SK-N-SH treated with all-trans-retinoic acid at 6 μM for 48 hours (cell line): ENCODE measurements at regions not wholly inside any gene's neighbourhood (a gene's known extent, or its start where the extent isn't known, plus 50 kb on each side); places are given as distances from the start of the nearest gene placed in this dataset.

ENCODE experiments used
- GLIS3 ChIP-seq: fragments of 250-450 bp; sonication (Bioruptor Pico); IDR thresholded peaks from 2 replicates; pipeline ENCODE4 v1.5.0; 2020; ENCODE audit warnings: mild to moderate bottlenecking, moderate library complexity
- PPARA ChIP-seq: fragments of 250-450 bp; sonication (Bioruptor Pico); IDR thresholded peaks from 2 replicates; pipeline ENCODE4 v1.5.0; 2020; ENCODE audit warnings: mild to moderate bottlenecking, borderline replicate concordance
- RARB ChIP-seq: fragments of 250-450 bp; sonication (Bioruptor Pico); IDR thresholded peaks from 2 replicates; pipeline ENCODE4 v1.8.0; 2021; ENCODE audit warnings: mild to moderate bottlenecking, moderate library complexity
- SNAI2 ChIP-seq: fragments of 250-450 bp; sonication (Bioruptor Pico); IDR thresholded peaks from 2 replicates; pipeline ENCODE4 v1.5.0; 2020; ENCODE audit warnings: mild to moderate bottlenecking, moderate library complexity
- TCF4 ChIP-seq: fragments of 250-450 bp; sonication (Bioruptor Pico); IDR thresholded peaks from 2 replicates; pipeline ENCODE4 v1.8.0; 2021; ENCODE audit warnings: mild to moderate bottlenecking, moderate library complexity, borderline replicate concordance
- TOX ChIP-seq: fragments of 250-450 bp; sonication (Bioruptor Pico); IDR thresholded peaks from 2 replicates; pipeline ENCODE4 v1.8.0; 2021; ENCODE audit warnings: mild to moderate bottlenecking, moderate library complexity, borderline replicate concordance
- ZC3H10 ChIP-seq: fragments of 250-450 bp; sonication (Bioruptor Pico); IDR thresholded peaks from 2 replicates; pipeline ENCODE4 v1.5.1; 2021; ENCODE audit warnings: mild to moderate bottlenecking, moderate library complexity
- ZFP3 ChIP-seq: fragments of 250-450 bp; sonication (Bioruptor Pico); IDR thresholded peaks from 2 replicates; pipeline ENCODE4 v1.5.0; 2020; ENCODE audit warnings: mild to moderate bottlenecking, moderate library complexity
- ZNF565 ChIP-seq: fragments of 450-650 bp; formaldehyde crosslinking; conservative IDR thresholded peaks from 2 replicates; pipeline ENCODE4 v1.5.0; 2020; ENCODE audit warnings: low read depth, mild to moderate bottlenecking, moderate library complexity
- TF ChIP-seq, protein P1 (sequence below): fragments of 250-450 bp; sonication (Bioruptor Pico); IDR thresholded peaks from 2 replicates; pipeline ENCODE4 v1.5.1; 2020; ENCODE audit warnings: low read depth, mild to moderate bottlenecking, moderate library complexity
- TF ChIP-seq, protein P2 (sequence below): fragments of 250-450 bp; sonication (Bioruptor Pico); IDR thresholded peaks from 2 replicates; pipeline ENCODE4 v1.8.0; 2020; ENCODE audit warnings: mild to moderate bottlenecking, moderate library complexity, borderline replicate concordance
- TF ChIP-seq, protein P3 (sequence below): fragments of 250-450 bp; sonication (Bioruptor Pico); IDR thresholded peaks from 2 replicates; pipeline ENCODE4 v1.5.0; 2020; ENCODE audit warnings: mild to moderate bottlenecking, moderate library complexity

DNA sequence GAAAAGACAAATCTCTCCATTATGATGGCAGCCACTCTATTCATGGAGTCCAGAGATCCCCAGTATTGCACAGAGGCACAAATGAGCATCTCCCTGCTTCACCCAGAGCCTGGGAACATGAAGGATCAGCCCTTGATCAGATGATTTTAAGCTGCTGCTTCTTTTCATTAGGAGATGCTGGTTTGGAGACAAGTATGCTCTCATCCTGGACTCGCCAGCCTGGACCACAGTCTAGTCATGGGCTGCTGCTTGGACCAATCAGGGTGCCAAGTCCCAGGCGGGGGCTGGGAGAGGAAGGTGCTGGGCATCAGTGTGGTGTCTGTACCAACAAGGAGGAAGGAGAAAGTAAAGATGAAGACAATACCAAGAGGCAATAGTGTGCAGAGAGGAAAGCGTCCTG lies 195.7 kb upstream of the FOXQ1 start:
- TF ChIP-seq, protein P1, sequence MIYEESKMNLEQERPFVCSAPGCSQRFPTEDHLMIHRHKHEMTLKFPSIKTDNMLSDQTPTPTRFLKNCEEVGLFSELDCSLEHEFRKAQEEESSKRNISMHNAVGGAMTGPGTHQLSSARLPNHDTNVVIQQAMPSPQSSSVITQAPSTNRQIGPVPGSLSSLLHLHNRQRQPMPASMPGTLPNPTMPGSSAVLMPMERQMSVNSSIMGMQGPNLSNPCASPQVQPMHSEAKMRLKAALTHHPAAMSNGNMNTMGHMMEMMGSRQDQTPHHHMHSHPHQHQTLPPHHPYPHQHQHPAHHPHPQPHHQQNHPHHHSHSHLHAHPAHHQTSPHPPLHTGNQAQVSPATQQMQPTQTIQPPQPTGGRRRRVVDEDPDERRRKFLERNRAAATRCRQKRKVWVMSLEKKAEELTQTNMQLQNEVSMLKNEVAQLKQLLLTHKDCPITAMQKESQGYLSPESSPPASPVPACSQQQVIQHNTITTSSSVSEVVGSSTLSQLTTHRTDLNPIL (CRISPR knock-in tag): no peak
- TF ChIP-seq, protein P2, sequence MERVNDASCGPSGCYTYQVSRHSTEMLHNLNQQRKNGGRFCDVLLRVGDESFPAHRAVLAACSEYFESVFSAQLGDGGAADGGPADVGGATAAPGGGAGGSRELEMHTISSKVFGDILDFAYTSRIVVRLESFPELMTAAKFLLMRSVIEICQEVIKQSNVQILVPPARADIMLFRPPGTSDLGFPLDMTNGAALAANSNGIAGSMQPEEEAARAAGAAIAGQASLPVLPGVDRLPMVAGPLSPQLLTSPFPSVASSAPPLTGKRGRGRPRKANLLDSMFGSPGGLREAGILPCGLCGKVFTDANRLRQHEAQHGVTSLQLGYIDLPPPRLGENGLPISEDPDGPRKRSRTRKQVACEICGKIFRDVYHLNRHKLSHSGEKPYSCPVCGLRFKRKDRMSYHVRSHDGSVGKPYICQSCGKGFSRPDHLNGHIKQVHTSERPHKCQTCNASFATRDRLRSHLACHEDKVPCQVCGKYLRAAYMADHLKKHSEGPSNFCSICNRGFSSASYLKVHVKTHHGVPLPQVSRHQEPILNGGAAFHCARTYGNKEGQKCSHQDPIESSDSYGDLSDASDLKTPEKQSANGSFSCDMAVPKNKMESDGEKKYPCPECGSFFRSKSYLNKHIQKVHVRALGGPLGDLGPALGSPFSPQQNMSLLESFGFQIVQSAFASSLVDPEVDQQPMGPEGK (CRISPR knock-in tag): no peak
- TF ChIP-seq ZFP3: no peak
- no peak for TF ChIP-seq ZNF565 (CRISPR knock-in tag)
- no peak for TF ChIP-seq ZC3H10 (CRISPR knock-in tag)
- TF ChIP-seq RARB: no peak
- TF ChIP-seq SNAI2 (CRISPR knock-in tag): no peak
- TF ChIP-seq PPARA (CRISPR knock-in tag): no peak
- no peak for TF ChIP-seq GLIS3 (CRISPR knock-in tag)
- TF ChIP-seq TCF4 (CRISPR knock-in tag): no peak
- TF ChIP-seq TOX (CRISPR knock-in tag): no peak
- TF ChIP-seq, protein P3, sequence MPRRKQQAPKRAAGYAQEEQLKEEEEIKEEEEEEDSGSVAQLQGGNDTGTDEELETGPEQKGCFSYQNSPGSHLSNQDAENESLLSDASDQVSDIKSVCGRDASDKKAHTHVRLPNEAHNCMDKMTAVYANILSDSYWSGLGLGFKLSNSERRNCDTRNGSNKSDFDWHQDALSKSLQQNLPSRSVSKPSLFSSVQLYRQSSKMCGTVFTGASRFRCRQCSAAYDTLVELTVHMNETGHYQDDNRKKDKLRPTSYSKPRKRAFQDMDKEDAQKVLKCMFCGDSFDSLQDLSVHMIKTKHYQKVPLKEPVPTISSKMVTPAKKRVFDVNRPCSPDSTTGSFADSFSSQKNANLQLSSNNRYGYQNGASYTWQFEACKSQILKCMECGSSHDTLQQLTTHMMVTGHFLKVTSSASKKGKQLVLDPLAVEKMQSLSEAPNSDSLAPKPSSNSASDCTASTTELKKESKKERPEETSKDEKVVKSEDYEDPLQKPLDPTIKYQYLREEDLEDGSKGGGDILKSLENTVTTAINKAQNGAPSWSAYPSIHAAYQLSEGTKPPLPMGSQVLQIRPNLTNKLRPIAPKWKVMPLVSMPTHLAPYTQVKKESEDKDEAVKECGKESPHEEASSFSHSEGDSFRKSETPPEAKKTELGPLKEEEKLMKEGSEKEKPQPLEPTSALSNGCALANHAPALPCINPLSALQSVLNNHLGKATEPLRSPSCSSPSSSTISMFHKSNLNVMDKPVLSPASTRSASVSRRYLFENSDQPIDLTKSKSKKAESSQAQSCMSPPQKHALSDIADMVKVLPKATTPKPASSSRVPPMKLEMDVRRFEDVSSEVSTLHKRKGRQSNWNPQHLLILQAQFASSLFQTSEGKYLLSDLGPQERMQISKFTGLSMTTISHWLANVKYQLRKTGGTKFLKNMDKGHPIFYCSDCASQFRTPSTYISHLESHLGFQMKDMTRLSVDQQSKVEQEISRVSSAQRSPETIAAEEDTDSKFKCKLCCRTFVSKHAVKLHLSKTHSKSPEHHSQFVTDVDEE (CRISPR knock-in tag): no peak
